GM12872 (cell line): ENCODE measurements at regions not wholly inside any gene's neighbourhood (a gene's known extent, or its start where the extent isn't known, plus 50 kb on each side); places are given as distances from the start of the nearest gene placed in this dataset.

Source experiments
- TF ChIP-seq, protein P1 (sequence below): IDR thresholded peaks from 3 replicates; pipeline ENCODE4 v1.5.1; 2011; ENCODE audit warnings: low read depth, mild to moderate bottlenecking, low read length, moderate library complexity; ENCODE audit not compliant: insufficient read depth

DNA sequence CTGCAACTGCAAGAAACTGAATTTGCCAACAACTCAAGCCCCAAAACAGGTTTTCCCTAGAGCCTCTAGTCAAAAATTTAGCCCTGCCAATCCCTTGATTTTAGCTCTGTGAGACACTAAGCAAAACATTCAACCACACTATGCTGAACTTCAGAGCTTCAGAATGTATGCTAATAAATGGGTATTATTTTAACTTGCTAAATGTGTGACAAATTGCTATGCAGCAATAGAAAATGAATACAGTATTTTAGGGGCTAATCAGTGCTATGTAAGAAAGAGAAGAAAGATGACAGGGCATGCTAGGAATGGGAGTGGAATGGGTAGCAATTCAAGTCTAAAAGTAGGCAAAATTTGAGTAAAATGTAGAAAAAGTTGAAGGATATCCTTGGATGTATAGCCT lies 223.9 kb upstream of the NOL4 start:
- TF ChIP-seq, protein P1, sequence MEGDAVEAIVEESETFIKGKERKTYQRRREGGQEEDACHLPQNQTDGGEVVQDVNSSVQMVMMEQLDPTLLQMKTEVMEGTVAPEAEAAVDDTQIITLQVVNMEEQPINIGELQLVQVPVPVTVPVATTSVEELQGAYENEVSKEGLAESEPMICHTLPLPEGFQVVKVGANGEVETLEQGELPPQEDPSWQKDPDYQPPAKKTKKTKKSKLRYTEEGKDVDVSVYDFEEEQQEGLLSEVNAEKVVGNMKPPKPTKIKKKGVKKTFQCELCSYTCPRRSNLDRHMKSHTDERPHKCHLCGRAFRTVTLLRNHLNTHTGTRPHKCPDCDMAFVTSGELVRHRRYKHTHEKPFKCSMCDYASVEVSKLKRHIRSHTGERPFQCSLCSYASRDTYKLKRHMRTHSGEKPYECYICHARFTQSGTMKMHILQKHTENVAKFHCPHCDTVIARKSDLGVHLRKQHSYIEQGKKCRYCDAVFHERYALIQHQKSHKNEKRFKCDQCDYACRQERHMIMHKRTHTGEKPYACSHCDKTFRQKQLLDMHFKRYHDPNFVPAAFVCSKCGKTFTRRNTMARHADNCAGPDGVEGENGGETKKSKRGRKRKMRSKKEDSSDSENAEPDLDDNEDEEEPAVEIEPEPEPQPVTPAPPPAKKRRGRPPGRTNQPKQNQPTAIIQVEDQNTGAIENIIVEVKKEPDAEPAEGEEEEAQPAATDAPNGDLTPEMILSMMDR: no peak

DNA sequence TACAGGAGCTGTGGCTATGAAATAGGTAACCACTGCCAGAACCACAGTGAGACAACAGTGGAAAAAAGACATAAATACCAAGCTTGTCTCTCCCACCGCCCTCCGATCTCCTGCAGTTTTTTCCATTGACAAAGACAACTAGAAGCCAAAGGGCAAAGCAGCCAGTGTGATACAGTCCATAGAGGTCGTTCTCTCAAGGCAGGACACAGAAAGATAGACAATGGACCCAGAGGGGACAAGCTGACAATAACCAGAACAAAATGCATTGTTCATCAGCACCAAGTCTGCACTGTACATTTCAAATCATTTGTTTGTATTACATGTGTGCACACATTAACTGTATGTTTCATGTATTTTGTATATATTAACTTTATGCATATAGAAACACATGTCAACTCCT lies 233.0 kb upstream of the NOL4 start:
- TF ChIP-seq, protein P1: no peak

DNA sequence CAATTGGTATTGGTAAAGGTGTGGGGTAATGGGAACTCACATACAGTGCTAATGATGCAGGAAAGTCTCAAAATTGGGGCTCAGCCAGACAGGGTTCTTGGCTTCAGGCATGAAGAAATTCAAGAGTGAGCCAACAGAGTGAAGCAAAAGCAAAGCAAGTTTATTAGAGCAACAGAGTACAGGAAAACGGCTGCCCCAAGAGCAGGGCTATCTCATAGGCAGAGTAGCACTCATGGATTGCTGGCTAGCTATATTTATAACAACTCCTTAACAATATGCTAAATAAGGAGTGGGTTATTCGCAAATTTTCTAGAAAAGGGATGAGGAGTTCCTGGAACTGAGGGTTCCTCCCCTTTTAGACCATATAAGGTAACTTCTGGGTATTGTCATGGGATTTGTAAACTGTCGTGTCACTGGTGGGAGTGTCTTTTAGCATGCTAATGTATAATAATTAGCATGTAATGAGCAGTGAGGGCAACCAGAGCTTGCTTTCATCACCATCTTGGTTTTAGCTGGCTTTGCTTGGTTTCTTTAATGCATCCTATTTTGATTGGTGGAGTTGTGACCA lies 233.8 kb upstream of the NOL4 start:
- TF ChIP-seq, protein P1: no peak

DNA sequence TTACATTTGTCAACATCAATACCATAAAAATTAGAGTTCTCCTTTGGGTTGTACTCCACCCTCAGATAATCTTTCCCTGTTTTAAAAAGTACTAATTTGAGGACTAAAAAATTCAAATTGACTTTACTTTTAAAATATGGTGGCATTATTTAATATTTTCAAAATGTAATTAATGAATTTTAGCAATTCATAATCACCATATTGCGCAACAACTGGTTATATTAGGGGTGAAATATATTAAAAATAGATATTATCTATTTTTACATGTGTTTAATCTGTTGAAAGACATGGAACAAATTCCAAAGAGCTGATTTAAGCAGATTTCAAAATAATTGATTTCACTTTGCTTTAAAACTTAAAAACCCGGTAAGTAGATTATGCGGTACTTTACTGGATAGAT lies 236.6 kb upstream of the NOL4 start:
- TF ChIP-seq, protein P1: no peak

DNA sequence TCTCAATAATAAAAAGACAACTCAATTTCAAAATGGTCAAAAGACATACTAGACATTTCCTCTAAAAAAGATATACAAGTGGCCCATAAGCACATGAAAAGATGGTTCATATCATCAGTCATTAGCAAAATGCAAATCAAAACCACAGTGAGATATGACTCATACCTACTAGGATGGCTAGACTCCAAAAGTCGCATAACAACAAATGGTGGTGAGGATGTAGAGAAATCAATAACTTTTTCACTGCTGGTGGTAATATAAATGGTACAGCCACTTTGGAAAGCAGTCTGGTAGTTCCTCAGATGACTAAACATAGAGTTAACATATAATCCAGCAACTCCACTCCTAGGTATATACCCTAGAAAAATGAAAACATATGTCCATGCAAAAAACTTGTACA lies 242.3 kb upstream of the NOL4 start:
- TF ChIP-seq, protein P1: no peak

DNA sequence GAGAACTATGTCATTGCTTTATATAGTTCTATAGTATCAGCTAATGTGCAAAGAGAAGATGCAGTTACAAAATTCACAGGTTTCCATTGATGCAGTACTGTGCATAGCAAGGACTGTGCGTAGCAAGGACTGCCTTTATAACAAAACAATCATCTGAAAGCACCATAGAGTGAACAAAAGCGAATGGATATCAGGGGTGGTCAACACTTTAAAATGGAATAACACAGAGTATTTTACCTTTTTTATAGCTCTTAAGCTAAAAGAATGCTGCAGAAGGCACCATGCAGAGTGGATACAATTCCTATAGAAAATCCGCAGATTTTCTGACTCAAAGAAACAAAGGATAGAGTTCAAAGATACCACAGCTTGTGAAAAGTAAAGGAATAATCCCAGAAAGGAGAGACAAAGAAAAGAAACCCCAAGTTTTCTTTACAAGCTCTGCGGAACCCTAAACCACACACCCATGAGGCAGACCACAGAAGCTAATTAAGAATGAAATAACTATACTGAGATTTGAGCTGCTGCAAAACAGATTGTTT lies 229.9 kb upstream of the DTNA start:
- TF ChIP-seq, protein P1: no peak

DNA sequence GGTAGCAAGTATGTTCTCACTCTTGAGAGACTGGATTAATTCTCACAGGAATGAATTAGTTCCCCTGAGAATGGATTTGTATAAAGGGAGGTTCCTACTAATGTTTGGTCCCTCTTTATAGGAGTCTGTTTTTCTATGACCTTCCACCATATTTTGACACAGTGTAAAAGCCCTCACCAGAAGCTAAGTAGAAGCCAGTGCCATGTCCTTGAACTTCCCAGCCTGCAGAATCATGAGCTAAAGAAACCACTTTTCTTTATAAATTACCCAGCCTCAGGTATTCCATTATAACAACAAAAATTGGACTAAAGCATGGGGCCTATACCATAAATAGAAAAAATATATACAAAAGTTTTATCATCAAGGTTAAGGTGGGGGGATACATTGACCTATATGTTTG lies 227.9 kb upstream of the DTNA start:
- TF ChIP-seq, protein P1: no peak
